Stomach (tissue), 4 donors: ENCODE measurements at regions not wholly inside any gene's neighbourhood (a gene's known extent, or its start where the extent isn't known, plus 50 kb on each side); places are given as distances from the start of the nearest gene placed in this dataset.
"Not testable (repeated sequence)": the region's sequence is repeated elsewhere in the genome, so short reads cannot be mapped to it uniquely, and the experiment has no call there.

Source experiments
- POLR2A ChIP-seq, 4 donors: fragments of 450-650 bp; IDR thresholded peaks; one replicate each; pipeline ENCODE4 v1.6.1; 2016; ENCODE audit warnings: antibody characterized with exemption in 4 of 4, control low read depth in 2 of 4, mild to moderate bottlenecking in 1 of 4, moderate library complexity in 1 of 4
- POLR2AphosphoS5 ChIP-seq, 3 donors: sonication (generic); formaldehyde crosslinking; IDR thresholded peaks; one replicate each; pipeline ENCODE4 v1.6.1; 2016; ENCODE audit warnings: antibody characterized with exemption in 3 of 3
- TF ChIP-seq, protein P1 (sequence below), 7 experiments: fragments of 450-650 bp in 4 of 7; fragments of 200-600 bp in 3 of 7; sonication (generic) in 3 of 7; IDR thresholded peaks; one replicate each; pipeline ENCODE4 v1.5.1; 2016 to 2019; ENCODE audit warnings: antibody characterized with exemption in 7 of 7, control low read depth in 2 of 7, mild to moderate bottlenecking in 1 of 7

DNA sequence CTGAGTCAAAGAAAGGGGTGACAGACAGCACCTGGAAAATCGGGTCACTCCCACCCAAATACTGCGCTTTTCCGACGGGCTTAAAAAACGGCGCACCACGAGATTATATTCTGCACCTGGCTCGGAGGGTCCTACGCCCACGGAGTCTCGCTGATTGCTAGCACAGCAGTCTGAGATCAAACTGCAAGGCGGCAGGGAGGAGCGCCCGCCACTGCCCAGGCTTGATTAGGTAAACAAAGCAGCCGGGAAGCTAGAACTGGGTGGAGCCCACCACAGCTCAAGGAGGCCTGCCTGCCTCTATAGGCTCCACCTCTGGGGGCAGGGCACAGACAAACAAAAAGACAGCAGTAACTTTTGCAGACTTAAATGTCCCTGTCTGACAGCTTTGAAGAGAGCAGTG is 106.6 kb upstream of the NOL4 start:
- not testable (repeated sequence) for TF ChIP-seq POLR2AphosphoS5, POLR2A (IDR thresholded peaks at IDR 0.05)
- TF ChIP-seq, protein P1, sequence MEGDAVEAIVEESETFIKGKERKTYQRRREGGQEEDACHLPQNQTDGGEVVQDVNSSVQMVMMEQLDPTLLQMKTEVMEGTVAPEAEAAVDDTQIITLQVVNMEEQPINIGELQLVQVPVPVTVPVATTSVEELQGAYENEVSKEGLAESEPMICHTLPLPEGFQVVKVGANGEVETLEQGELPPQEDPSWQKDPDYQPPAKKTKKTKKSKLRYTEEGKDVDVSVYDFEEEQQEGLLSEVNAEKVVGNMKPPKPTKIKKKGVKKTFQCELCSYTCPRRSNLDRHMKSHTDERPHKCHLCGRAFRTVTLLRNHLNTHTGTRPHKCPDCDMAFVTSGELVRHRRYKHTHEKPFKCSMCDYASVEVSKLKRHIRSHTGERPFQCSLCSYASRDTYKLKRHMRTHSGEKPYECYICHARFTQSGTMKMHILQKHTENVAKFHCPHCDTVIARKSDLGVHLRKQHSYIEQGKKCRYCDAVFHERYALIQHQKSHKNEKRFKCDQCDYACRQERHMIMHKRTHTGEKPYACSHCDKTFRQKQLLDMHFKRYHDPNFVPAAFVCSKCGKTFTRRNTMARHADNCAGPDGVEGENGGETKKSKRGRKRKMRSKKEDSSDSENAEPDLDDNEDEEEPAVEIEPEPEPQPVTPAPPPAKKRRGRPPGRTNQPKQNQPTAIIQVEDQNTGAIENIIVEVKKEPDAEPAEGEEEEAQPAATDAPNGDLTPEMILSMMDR (IDR thresholded peaks at IDR 0.05) = not testable (repeated sequence)
